D721Med (cell line): ENCODE measurements at regions not wholly inside any gene's neighbourhood (a gene's known extent, or its start where the extent isn't known, plus 50 kb on each side); places are given as distances from the start of the nearest gene placed in this dataset.

Experiments used
- DNase-seq: peaks from one replicate; pipeline ENCODE4 v3.0.0; 2011; ENCODE audit warnings: low spot score; ENCODE audit not compliant: insufficient read length
- FAIRE-seq: peaks from 2 replicates; lab custom pipeline; 2011; peaks lifted over from hg19 to GRCh38; lab: Jason Lieb, UNC
- TF ChIP-seq, protein P1 (sequence below): IDR thresholded peaks from 2 replicates; pipeline ENCODE4 v1.5.1; 2012; ENCODE audit warnings: mild to moderate bottlenecking, control low read depth; ENCODE audit not compliant: insufficient read depth; ENCODE audit errors: missing control alignments

DNA sequence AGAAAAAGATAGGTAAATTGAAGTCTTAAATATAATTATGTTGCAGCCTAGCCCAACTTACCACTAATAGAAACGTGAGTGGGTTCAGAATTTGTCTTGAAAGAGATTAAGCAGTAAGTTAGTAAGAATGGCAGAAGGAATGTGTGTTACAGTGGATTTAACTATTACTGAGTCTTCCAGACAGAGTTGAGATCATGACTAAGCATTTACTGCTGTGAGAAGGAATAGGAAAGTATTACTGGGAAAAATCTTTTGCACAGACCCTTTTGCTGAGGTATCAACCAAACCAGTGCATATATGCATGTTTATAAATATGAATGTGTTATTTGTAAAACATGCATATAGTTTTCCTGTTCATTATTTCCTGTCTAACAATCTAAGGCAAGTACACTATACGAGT, 112.8 kb upstream of the EFNA5 start:
- DNase-seq = no peak
- FAIRE-seq = no peak
- TF ChIP-seq, protein P1, sequence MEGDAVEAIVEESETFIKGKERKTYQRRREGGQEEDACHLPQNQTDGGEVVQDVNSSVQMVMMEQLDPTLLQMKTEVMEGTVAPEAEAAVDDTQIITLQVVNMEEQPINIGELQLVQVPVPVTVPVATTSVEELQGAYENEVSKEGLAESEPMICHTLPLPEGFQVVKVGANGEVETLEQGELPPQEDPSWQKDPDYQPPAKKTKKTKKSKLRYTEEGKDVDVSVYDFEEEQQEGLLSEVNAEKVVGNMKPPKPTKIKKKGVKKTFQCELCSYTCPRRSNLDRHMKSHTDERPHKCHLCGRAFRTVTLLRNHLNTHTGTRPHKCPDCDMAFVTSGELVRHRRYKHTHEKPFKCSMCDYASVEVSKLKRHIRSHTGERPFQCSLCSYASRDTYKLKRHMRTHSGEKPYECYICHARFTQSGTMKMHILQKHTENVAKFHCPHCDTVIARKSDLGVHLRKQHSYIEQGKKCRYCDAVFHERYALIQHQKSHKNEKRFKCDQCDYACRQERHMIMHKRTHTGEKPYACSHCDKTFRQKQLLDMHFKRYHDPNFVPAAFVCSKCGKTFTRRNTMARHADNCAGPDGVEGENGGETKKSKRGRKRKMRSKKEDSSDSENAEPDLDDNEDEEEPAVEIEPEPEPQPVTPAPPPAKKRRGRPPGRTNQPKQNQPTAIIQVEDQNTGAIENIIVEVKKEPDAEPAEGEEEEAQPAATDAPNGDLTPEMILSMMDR = no peak

DNA sequence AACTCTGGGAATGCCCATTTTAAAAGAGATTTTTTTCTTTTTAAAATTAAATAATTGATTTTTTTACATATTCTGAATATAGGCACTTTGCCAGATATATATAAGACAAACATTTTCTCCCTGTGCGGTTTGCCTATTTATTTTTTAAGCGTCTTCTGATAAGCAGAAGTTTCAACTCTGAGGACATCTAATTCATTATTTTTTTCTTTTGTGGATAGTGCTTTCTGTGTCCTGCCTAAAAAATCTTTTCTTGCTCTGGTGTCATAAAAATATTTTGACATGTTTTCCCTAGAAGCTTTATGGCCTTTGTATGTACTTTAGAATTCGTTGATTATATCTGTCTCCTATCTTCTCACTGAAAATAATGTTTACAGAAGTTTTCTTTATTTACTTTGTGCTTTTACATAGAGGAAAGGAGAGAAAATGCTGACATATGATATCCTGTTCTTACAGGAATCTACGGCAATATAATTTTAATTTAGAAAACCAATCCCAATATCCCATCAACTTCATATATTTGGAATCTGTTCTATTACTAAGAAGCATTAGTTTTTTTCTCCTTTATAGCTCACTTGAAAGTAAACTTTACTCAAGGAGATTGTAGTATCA, 111.9 kb upstream of the EFNA5 start:
- FAIRE-seq = no peak
- no peak for DNase-seq
- TF ChIP-seq, protein P1 = no peak

DNA sequence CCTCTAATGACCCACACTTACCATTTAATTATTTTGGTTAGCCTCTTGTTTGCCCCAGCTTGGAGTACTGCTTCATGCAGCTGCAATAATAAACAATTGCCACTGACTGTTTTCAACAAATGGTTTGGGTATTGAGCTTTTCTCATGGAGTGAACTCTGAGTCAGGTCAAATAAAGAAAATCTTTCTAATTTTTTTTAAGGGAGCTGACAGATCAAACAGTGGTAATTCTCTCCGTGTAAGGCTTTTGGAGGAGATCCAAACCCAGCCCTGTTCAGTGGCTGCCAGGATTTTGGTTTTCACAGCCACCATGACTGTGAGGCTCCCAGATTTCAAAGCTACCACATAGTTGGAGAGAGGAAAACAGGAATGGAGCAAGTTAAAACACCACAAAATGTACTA, 110.7 kb upstream of the EFNA5 start:
- FAIRE-seq = no peak
- TF ChIP-seq, protein P1 = no peak
- no peak for DNase-seq

DNA sequence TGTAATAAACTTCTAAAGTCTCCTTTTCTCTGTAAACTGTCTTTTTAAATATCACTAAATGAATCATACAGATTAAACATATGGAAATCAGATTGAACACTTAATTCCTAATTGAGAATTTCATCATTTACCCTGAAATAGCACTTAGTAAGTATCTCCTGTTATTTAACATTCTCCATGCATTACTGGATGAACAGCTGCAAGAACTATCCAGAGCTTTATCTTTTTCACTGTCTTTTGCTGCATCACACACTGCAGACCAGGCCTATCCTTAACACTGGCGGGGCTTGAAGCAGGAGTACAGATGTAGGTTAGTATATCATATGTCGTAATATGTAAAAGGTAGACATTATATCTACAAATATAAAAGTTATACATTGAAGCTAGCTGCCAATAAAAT, 108.7 kb upstream of the EFNA5 start:
- DNase-seq (no peak), FAIRE-seq (no peak)
- TF ChIP-seq, protein P1 = no peak

DNA sequence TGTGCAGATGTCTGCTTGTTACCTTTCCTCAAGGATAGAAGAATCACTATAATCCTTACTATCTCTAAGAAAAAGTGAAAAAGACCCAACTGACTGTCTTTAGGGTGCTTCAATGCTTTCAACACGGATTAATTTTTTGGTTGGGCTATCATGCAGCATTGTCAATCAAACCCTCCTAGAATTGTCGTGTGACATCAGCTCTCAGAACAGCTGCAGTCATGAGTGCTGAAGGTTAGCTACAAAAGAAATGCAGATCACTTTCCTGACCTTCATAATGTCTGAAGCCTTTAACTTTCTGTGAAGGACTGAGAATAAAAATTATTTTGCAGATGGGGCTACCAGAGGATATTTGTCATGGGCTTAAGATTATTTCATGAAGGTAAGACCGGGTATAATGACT, 107.9 kb upstream of the EFNA5 start:
- no peak for FAIRE-seq
- DNase-seq = no peak
- TF ChIP-seq, protein P1 = no peak

DNA sequence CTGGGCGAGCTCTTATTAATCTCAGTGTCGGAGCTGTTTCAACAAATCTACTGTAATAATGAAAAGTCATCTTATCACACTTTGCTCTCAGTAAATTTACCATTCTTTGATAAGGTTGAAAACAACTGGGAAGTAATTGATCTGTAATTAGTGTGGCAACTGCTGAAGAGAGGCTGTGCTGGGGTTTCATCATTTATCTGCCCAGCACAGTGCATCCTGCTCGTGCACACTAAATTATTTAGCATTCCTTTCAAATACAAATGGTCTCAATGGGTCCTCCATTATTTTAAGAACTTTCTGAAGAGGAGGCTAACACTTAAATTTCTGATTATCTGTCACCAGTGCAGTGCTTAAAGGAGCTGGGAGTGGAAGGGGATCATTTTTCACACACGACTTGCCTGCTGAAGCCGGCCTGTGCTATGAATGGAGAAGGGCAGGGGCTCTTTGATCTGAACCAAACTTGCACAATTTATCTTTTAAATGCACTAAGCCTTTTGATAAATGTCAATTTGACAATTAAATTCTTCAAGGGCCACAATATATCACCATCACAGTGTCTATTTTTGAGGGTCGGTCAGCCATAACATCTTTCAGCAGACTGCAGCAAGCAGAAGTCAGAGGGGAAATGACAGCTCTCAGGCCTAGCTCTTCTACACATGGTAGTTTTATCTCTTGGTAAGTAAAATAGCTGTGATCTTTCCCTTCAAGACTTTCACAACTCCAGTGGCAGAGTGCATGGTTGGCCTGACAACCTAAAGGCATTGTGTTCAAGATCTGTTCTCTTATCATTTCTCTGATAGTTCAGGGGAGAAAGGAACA, 106.4 kb upstream of the EFNA5 start:
- no peak for DNase-seq
- TF ChIP-seq, protein P1 = no peak
- FAIRE-seq = no peak

DNA sequence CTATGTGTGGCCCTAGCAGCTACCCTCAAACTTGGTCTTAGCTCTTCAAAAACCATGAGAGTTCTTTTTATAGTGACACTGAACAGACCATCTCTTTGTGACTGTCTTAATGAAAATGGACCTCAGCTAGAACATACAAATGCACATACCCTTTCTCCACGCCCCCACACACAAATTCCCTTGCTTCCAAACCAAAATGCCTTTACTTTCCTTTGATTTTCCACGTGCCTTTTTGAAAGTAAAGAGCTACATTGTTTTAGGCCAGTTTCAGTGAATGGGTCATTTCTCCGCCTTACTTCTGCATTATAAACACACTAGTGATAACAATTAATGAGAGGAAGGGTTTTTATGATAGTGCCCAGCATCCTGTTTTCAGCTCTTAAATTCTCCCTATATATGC, 105.8 kb upstream of the EFNA5 start:
- no peak for FAIRE-seq
- TF ChIP-seq, protein P1 = no peak

More for the DNA sequence above, 105.8 kb upstream of the EFNA5 start:
- DNase-seq = no peak
